ENCODE measurements at regions not wholly inside any gene's neighbourhood (a gene's known extent, or its start where the extent isn't known, plus 50 kb on each side); places are given as distances from the start of the nearest gene placed in this dataset.

DNA sequence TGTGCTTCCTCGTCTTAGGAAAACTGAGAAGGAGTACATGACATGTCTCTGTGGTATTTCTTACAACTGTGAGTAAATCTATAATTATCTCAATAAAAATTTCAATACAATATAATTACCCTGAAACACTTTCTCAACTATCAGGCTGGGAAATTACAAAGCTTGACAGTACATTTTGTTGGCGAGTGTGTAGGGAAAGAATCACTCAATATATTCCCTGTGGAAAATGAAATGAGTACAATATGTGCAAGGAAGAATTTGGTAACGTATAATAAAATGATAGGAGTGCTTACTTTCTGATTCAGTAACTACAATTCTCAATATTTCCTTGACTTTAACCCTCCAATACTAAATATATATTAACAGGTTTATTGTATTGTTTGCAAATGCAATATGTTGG is 818.2 kb upstream of the CADM2 start:
- Histone ChIP-seq H3K36me3 (ENCODE audit: control insufficient read depth in 4 of 4, insufficient read depth in 3 of 4, low read depth in 1 of 4, low read length in 3 of 4) (no peaks in the 10 kb centered on the region), H3K27me3 (ENCODE audit: control insufficient read depth in 4 of 4, insufficient read depth in 4 of 4, low read length in 3 of 4) (no peaks in the 10 kb centered on the region), H3K4me1 (ENCODE audit: control insufficient read depth in 4 of 4, insufficient read depth in 4 of 4, low read length in 3 of 4) (no peaks in the 10 kb centered on the region), H3K27ac (ENCODE audit: low read depth in 1 of 2, low read length in 2 of 2) (no peak overlapping the region), H3K4me3 (ENCODE audit: low read depth in 1 of 3, low read length in 3 of 3) (no peak overlapping the region), H3K9ac (ENCODE audit: low read depth in 1 of 2, low read length in 2 of 2) (no peak overlapping the region), H3K9me3 (ENCODE audit: control insufficient read depth in 4 of 4, low read length in 3 of 4) (no peaks in the 10 kb centered on the region)
- DNase-seq (ENCODE audit: low spot score): no peak
- TF ChIP-seq YY1 (IDR thresholded peaks at IDR 0.05) (no peak), EGR1 (IDR thresholded peaks at IDR 0.05; ENCODE audit: low read depth in 2 of 2) (no peak), GABPA (IDR thresholded peaks at IDR 0.05 in 1 of 2, conservative IDR thresholded peaks at IDR 0.05 in 1 of 2) (no peak), RAD21 (IDR thresholded peaks at IDR 0.05) (no peak), JUND (IDR thresholded peaks at IDR 0.05) (no peak), HNF4G (IDR thresholded peaks at IDR 0.05) (no peak), HNF4A (conservative IDR thresholded peaks at IDR 0.05) (no peak), SP1 (IDR thresholded peaks at IDR 0.05) (no peak), FOXA2 (IDR thresholded peaks at IDR 0.05) (no peak), TAF1 (conservative IDR thresholded peaks at IDR 0.05) (no peak), RXRA (IDR thresholded peaks at IDR 0.05) (no peak)
- TF ChIP-seq, protein P1, sequence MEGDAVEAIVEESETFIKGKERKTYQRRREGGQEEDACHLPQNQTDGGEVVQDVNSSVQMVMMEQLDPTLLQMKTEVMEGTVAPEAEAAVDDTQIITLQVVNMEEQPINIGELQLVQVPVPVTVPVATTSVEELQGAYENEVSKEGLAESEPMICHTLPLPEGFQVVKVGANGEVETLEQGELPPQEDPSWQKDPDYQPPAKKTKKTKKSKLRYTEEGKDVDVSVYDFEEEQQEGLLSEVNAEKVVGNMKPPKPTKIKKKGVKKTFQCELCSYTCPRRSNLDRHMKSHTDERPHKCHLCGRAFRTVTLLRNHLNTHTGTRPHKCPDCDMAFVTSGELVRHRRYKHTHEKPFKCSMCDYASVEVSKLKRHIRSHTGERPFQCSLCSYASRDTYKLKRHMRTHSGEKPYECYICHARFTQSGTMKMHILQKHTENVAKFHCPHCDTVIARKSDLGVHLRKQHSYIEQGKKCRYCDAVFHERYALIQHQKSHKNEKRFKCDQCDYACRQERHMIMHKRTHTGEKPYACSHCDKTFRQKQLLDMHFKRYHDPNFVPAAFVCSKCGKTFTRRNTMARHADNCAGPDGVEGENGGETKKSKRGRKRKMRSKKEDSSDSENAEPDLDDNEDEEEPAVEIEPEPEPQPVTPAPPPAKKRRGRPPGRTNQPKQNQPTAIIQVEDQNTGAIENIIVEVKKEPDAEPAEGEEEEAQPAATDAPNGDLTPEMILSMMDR (IDR thresholded peaks at IDR 0.05; ENCODE audit: low read depth, low read length, missing input control): no peak
- TF ChIP-seq, protein P2, sequence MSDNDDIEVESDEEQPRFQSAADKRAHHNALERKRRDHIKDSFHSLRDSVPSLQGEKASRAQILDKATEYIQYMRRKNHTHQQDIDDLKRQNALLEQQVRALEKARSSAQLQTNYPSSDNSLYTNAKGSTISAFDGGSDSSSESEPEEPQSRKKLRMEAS (IDR thresholded peaks at IDR 0.05): no peak
- TF ChIP-seq, protein P3, sequence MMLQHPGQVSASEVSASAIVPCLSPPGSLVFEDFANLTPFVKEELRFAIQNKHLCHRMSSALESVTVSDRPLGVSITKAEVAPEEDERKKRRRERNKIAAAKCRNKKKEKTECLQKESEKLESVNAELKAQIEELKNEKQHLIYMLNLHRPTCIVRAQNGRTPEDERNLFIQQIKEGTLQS (IDR thresholded peaks at IDR 0.05): no peak
- TF ChIP-seq, protein P4, sequence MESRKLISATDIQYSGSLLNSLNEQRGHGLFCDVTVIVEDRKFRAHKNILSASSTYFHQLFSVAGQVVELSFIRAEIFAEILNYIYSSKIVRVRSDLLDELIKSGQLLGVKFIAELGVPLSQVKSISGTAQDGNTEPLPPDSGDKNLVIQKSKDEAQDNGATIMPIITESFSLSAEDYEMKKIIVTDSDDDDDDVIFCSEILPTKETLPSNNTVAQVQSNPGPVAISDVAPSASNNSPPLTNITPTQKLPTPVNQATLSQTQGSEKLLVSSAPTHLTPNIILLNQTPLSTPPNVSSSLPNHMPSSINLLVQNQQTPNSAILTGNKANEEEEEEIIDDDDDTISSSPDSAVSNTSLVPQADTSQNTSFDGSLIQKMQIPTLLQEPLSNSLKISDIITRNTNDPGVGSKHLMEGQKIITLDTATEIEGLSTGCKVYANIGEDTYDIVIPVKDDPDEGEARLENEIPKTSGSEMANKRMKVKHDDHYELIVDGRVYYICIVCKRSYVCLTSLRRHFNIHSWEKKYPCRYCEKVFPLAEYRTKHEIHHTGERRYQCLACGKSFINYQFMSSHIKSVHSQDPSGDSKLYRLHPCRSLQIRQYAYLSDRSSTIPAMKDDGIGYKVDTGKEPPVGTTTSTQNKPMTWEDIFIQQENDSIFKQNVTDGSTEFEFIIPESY (IDR thresholded peaks at IDR 0.05): no peak
- WGBS: 67% methylated on average over 3 of the region's 3 CpGs

DNA sequence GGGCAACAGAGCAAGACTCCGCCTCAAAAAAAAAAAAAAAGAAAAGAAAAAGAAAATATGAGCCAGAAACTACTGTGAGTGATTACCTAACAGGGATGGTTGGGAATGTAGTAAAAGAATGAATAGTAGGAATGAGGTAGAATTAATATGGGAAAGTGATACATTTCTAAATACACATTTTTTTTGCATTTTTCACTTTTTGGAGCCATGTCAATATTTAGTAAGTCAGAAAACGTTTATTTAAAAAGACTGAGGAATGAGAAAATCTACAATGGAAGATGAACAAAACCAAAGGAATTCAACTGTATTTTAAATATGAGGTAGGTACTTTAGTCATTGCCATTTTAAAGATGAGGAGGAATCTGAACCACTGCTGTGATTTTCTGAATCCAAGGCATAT is 817.2 kb upstream of the CADM2 start:
- H3K4me3 ChIP-seq (ENCODE audit: low read depth in 1 of 3, low read length in 3 of 3): no peak overlapping the region
- WGBS: 51% methylated on average over 2 of the region's 2 CpGs
- H3K9ac ChIP-seq (ENCODE audit: low read depth in 1 of 2, low read length in 2 of 2): no peak overlapping the region
- no peak overlapping the region for H3K27ac ChIP-seq (ENCODE audit: low read depth in 1 of 2, low read length in 2 of 2)
- H3K9me3 ChIP-seq (ENCODE audit: control insufficient read depth in 4 of 4, low read length in 3 of 4): no peaks in the 10 kb centered on the region
- no peaks in the 10 kb centered on the region for H3K4me1 ChIP-seq (ENCODE audit: control insufficient read depth in 4 of 4, insufficient read depth in 4 of 4, low read length in 3 of 4)
- H3K27me3 ChIP-seq (ENCODE audit: control insufficient read depth in 4 of 4, insufficient read depth in 4 of 4, low read length in 3 of 4): no peaks in the 10 kb centered on the region
- no peaks in the 10 kb centered on the region for H3K36me3 ChIP-seq (ENCODE audit: control insufficient read depth in 4 of 4, insufficient read depth in 3 of 4, low read depth in 1 of 4, low read length in 3 of 4)
- TF ChIP-seq JUND (IDR thresholded peaks at IDR 0.05) (no peak), EGR1 (IDR thresholded peaks at IDR 0.05; ENCODE audit: low read depth in 2 of 2) (no peak), HNF4G (IDR thresholded peaks at IDR 0.05) (no peak), HNF4A (conservative IDR thresholded peaks at IDR 0.05) (no peak), RAD21 (IDR thresholded peaks at IDR 0.05) (no peak)
- TF ChIP-seq, protein P5, sequence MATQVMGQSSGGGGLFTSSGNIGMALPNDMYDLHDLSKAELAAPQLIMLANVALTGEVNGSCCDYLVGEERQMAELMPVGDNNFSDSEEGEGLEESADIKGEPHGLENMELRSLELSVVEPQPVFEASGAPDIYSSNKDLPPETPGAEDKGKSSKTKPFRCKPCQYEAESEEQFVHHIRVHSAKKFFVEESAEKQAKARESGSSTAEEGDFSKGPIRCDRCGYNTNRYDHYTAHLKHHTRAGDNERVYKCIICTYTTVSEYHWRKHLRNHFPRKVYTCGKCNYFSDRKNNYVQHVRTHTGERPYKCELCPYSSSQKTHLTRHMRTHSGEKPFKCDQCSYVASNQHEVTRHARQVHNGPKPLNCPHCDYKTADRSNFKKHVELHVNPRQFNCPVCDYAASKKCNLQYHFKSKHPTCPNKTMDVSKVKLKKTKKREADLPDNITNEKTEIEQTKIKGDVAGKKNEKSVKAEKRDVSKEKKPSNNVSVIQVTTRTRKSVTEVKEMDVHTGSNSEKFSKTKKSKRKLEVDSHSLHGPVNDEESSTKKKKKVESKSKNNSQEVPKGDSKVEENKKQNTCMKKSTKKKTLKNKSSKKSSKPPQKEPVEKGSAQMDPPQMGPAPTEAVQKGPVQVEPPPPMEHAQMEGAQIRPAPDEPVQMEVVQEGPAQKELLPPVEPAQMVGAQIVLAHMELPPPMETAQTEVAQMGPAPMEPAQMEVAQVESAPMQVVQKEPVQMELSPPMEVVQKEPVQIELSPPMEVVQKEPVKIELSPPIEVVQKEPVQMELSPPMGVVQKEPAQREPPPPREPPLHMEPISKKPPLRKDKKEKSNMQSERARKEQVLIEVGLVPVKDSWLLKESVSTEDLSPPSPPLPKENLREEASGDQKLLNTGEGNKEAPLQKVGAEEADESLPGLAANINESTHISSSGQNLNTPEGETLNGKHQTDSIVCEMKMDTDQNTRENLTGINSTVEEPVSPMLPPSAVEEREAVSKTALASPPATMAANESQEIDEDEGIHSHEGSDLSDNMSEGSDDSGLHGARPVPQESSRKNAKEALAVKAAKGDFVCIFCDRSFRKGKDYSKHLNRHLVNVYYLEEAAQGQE (IDR thresholded peaks at IDR 0.05): no peak
- no peak for DNase-seq (ENCODE audit: low spot score)

Measured in liver (tissue), 8 donors.